ENCODE measurements at regions not wholly inside any gene's neighbourhood (a gene's known extent, or its start where the extent isn't known, plus 50 kb on each side); places are given as distances from the start of the nearest gene placed in this dataset.

DNA sequence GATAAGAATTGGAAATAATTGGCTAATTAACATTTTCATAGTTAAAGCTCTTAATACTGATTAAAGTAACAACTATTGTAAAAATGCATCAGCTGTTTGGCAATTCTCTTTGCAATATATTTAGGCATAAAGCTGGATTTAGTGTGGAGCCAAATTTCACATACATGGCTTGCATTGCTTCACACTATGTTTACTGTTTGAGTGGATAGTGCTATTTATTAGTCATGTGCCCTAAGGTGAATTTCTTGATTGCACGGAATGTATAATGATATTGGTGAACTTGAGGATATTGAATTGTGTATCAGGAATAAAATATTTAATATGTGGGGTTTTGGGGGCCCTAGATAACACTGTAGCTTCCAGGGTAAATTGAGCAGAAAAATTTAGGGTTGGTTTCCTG is 100.9 kb downstream of the AASDHPPT start:
- no peaks in the 10 kb centered on the region for H3K36me3 ChIP-seq
- ATAC-seq: no peak
- intact Hi-C loops (cut with DNase I): no loop called here
- H3K27me3 ChIP-seq: no peaks in the 10 kb centered on the region
- H3K4me1 ChIP-seq: no peaks in the 10 kb centered on the region
- peaks cover 0 to 20% (median 0%) of the 10 kb centered on the region in 11 donors for H3K9me3 ChIP-seq
- no peak for DNase-seq
- TF ChIP-seq, protein P1, sequence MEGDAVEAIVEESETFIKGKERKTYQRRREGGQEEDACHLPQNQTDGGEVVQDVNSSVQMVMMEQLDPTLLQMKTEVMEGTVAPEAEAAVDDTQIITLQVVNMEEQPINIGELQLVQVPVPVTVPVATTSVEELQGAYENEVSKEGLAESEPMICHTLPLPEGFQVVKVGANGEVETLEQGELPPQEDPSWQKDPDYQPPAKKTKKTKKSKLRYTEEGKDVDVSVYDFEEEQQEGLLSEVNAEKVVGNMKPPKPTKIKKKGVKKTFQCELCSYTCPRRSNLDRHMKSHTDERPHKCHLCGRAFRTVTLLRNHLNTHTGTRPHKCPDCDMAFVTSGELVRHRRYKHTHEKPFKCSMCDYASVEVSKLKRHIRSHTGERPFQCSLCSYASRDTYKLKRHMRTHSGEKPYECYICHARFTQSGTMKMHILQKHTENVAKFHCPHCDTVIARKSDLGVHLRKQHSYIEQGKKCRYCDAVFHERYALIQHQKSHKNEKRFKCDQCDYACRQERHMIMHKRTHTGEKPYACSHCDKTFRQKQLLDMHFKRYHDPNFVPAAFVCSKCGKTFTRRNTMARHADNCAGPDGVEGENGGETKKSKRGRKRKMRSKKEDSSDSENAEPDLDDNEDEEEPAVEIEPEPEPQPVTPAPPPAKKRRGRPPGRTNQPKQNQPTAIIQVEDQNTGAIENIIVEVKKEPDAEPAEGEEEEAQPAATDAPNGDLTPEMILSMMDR (IDR thresholded peaks at IDR 0.05): no peak
- no peak overlapping the region for H3K27ac ChIP-seq
- no peak overlapping the region for H3K4me3 ChIP-seq
- WGBS, 2 donors: 77 to 90% methylated on average over 1 of the region's 1 CpG

DNA sequence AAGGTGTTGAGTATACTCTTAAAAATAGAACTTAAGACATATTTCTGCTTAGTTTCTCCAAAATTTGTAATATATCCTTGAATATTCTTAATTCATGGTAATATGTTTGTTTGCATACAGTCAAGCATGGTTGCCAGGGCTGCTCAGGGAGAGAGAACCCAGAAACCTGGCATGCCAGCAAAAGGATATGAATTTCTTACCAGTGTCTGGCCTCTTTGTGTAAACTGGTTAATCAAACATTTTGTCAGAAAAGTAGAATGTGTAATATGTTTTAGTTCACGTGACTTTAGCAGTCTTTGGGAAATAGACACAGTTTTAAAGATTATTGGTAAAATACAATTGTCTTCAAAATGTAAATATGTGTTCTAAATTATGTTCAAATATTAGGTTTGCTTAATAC is 101.6 kb downstream of the AASDHPPT start:
- TF ChIP-seq, protein P1 (IDR thresholded peaks at IDR 0.05): no peak
- peaks cover 0 to 20% (median 0%) of the 10 kb centered on the region in 11 donors for H3K9me3 ChIP-seq
- ATAC-seq: no peak
- 79 to 80% methylated on average over 1 of the region's 1 CpG for WGBS, 2 donors
- intact Hi-C loops (cut with DNase I): no loop called here
- H3K27ac ChIP-seq: no peak overlapping the region
- DNase-seq: no peak
- no peak overlapping the region for H3K4me3 ChIP-seq
- no peaks in the 10 kb centered on the region for H3K36me3 ChIP-seq
- H3K4me1 ChIP-seq: no peaks in the 10 kb centered on the region
- H3K27me3 ChIP-seq: no peaks in the 10 kb centered on the region

DNA sequence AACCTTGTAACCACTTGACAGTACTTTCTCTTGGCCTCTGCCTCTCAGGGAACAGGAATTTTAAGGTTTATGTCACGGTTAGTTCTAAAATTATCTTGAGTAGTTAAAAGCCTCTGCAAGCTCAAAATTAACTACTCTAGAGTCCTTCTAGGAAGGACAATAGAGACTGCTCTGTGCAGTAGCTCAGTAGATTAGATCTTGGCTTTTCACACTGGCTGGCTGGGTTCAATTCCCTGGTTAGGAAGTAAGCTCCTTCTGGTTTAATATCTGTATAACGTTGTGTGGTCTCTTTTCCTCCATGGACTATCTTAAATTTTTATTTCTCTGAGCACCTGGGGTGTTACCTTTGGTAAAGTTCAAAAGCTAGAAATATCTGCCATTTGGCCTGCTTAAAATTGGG is 109.2 kb downstream of the AASDHPPT start:
- intact Hi-C loops (cut with DNase I): no loop called here
- no peak for DNase-seq
- TF ChIP-seq, protein P1 (IDR thresholded peaks at IDR 0.05): no peak
- H3K4me1 ChIP-seq: no peaks in the 10 kb centered on the region
- H3K4me3 ChIP-seq: no peak overlapping the region
- no peak overlapping the region for H3K27ac ChIP-seq
- peaks cover 0 to 16% (median 0%) of the 10 kb centered on the region in 11 donors for H3K9me3 ChIP-seq
- H3K27me3 ChIP-seq: no peaks in the 10 kb centered on the region
- 61 to 66% methylated on average over 2 of the region's 2 CpGs for WGBS, 2 donors
- no peak for ATAC-seq
- no peaks in the 10 kb centered on the region for H3K36me3 ChIP-seq

DNA sequence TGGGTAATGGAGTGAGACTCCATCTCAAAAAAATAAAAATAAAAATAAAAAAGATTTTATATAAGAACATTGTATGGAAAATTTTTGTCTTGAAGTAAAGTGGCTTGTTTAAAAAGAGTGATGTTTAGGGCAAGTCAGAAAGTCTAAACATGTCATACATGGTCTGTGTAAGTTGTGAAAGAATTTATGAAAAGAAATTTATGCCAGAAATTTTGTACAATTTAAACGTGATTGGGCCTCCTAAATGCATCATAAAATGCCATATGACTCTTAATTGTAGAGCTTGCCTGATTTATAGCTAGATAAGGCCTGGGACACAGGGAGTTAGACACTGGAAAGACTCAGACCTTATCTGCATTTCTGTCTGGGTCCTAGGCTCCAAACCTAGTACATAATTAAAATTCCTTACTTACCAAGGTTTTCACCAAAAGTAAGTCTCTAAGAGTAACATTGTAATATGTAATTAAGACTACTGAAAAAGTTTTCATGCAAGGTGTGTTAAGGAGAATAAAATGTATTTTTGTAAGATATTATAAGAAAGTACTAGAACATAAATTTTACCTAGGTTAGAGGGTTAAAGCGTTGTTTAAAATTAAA is 110.5 kb downstream of the AASDHPPT start:
- Histone ChIP-seq H3K4me3 (no peak overlapping the region), H3K27me3 (no peaks in the 10 kb centered on the region), H3K27ac (no peak overlapping the region), H3K4me1 (no peaks in the 10 kb centered on the region), H3K9me3 (peaks cover 0 to 13% (median 0%) of the 10 kb centered on the region in 11 donors), H3K36me3 (no peaks in the 10 kb centered on the region)
- 26 to 48% methylated on average over 2 of the region's 2 CpGs for WGBS, 2 donors
- ATAC-seq (no peak), DNase-seq (no peak)
- TF ChIP-seq, protein P1 (IDR thresholded peaks at IDR 0.05): no peak
- intact Hi-C loops (cut with DNase I): no loop called here
